H9 (cell line): ENCODE measurements at regions not wholly inside any gene's neighbourhood (a gene's known extent, or its start where the extent isn't known, plus 50 kb on each side); places are given as distances from the start of the nearest gene placed in this dataset.

ENCODE experiments used
- DNase-seq: peaks from one replicate; pipeline ENCODE4 v3.0.0-alpha.2; 2017
- H2AFZ ChIP-seq: one replicate; pipeline ENCODE4 v1.6.1; 2013; ENCODE audit warnings: mild to moderate bottlenecking, low read length, control low read depth, moderate library complexity
- H2AK5ac ChIP-seq: 2 replicates; pipeline ENCODE4 v1.6.1; 2013; ENCODE audit warnings: low read length, control low read depth, mixed read lengths; ENCODE audit not compliant: insufficient read length
- H2BK120ac ChIP-seq: one replicate; pipeline ENCODE4 v1.6.1; 2013; ENCODE audit warnings: low read depth, mild to moderate bottlenecking, low read length, control low read depth, inconsistent platforms; ENCODE audit not compliant: poor library complexity, severe bottlenecking
- H2BK12ac ChIP-seq: 2 replicates; pipeline ENCODE4 v1.6.1; 2013; ENCODE audit warnings: low read length, control low read depth, mixed read lengths, low read depth; ENCODE audit not compliant: insufficient read length
- H2BK15ac ChIP-seq: 2 replicates; pipeline ENCODE4 v1.6.1; 2013; ENCODE audit warnings: low read depth, low read length, control low read depth
- H2BK20ac ChIP-seq: one replicate; pipeline ENCODE4 v1.6.1; 2013; ENCODE audit warnings: low read depth, mild to moderate bottlenecking, low read length, control low read depth, inconsistent platforms; ENCODE audit not compliant: poor library complexity, severe bottlenecking
- H2BK5ac ChIP-seq: 2 replicates; pipeline ENCODE4 v1.6.1; 2013; ENCODE audit warnings: low read length, control low read depth, mixed read lengths; ENCODE audit not compliant: insufficient read length
- H3K14ac ChIP-seq: 2 replicates; pipeline ENCODE4 v1.6.1; 2013; ENCODE audit warnings: low read length, control low read depth; ENCODE audit not compliant: insufficient read depth
- H3K18ac ChIP-seq: 2 replicates; pipeline ENCODE4 v1.6.1; 2013; ENCODE audit warnings: low read depth, mild to moderate bottlenecking, mixed read lengths, low read length, control low read depth; ENCODE audit not compliant: insufficient read length
- H3K23ac ChIP-seq: 2 replicates; pipeline ENCODE4 v1.6.1; 2013; ENCODE audit warnings: low read length, control low read depth, mixed read lengths, low read depth; ENCODE audit not compliant: insufficient read length
- H3K23me2 ChIP-seq: 2 replicates; pipeline ENCODE4 v1.6.1; 2013; ENCODE audit warnings: low read depth, mild to moderate bottlenecking, mixed read lengths, low read length, control low read depth; ENCODE audit not compliant: insufficient read length, poor library complexity, severe bottlenecking
- H3K27ac ChIP-seq: 2 replicates; pipeline ENCODE4 v1.5.1; 2013; ENCODE audit warnings: low read length, control low read depth, mixed read lengths, low read depth; ENCODE audit not compliant: insufficient read length
- H3K27me3 ChIP-seq: 2 replicates; pipeline ENCODE4 v1.6.1; 2013; ENCODE audit warnings: low read length, control low read depth, inconsistent platforms; ENCODE audit not compliant: insufficient read depth
- H3K4ac ChIP-seq: 2 replicates; pipeline ENCODE4 v1.6.1; 2013; ENCODE audit warnings: low read depth, mild to moderate bottlenecking, control low read depth, inconsistent platforms, low read length, moderate library complexity
- H3K4me1 ChIP-seq: 2 replicates; pipeline ENCODE4 v1.6.1; 2013; ENCODE audit warnings: low read length, control low read depth, inconsistent platforms; ENCODE audit not compliant: insufficient read depth
- H3K4me2 ChIP-seq: 2 replicates; pipeline ENCODE4 v1.6.1; 2013; ENCODE audit warnings: low read length, control low read depth, mixed read lengths; ENCODE audit not compliant: insufficient read length, insufficient read depth
- H3K56ac ChIP-seq: 2 replicates; pipeline ENCODE4 v1.6.1; 2013; ENCODE audit warnings: low read depth, mild to moderate bottlenecking, mixed read lengths, low read length, control low read depth; ENCODE audit not compliant: insufficient read length
- H3K79me1 ChIP-seq: 2 replicates; pipeline ENCODE4 v1.6.1; 2013; ENCODE audit warnings: low read depth, mild to moderate bottlenecking, moderate library complexity, low read length, control low read depth, inconsistent platforms; ENCODE audit not compliant: insufficient read depth, poor library complexity, severe bottlenecking
- H3K79me2 ChIP-seq: 2 replicates; pipeline ENCODE4 v1.6.1; 2013; ENCODE audit warnings: low read length, control low read depth, inconsistent platforms; ENCODE audit not compliant: insufficient read depth
- H3K9ac ChIP-seq: 2 replicates; pipeline ENCODE4 v1.6.1; 2013; ENCODE audit warnings: low read length, control low read depth, mixed read lengths; ENCODE audit not compliant: insufficient read length; ENCODE audit errors: extremely low read depth
- H3K9me3 ChIP-seq: one replicate; pipeline ENCODE4 v1.6.1; 2013; ENCODE audit warnings: low read depth, low read length, inconsistent platforms; ENCODE audit not compliant: control insufficient read depth
- H3T11ph ChIP-seq: one replicate; pipeline ENCODE4 v1.6.1; 2013; ENCODE audit warnings: mild to moderate bottlenecking, low read length, control low read depth, inconsistent platforms
- H4K20me1 ChIP-seq: one replicate; pipeline ENCODE4 v1.6.1; 2013; ENCODE audit not compliant: control insufficient read depth, insufficient read length, insufficient read depth
- H4K5ac ChIP-seq: 2 replicates; pipeline ENCODE4 v1.6.1; 2013; ENCODE audit warnings: low read depth, mild to moderate bottlenecking, mixed read lengths, low read length, control low read depth; ENCODE audit not compliant: insufficient read length
- H4K8ac ChIP-seq: replicated peaks from 2 replicates; pipeline ENCODE4 v1.6.1; 2013; ENCODE audit warnings: low read length, control low read depth, mixed read lengths, low read depth; ENCODE audit not compliant: insufficient read length
- H4K91ac ChIP-seq: 2 replicates; pipeline ENCODE4 v1.6.1; 2013; ENCODE audit warnings: low read depth, mild to moderate bottlenecking, moderate library complexity, mixed read lengths, low read length, control low read depth; ENCODE audit not compliant: insufficient read length
- H3K27ac Mint-ChIP-seq, 3 experiments: 2 replicates in 2 of 3; 3 replicates in 1 of 3; pipeline ENCODE4 v1.8.0; 2020 to 2021; ENCODE audit warnings: mixed read lengths in 3 of 3, mild to moderate bottlenecking in 1 of 3, moderate library complexity in 1 of 3
- H3K27me3 Mint-ChIP-seq: 2 replicates; pipeline ENCODE4 v1.8.0; 2021; ENCODE audit warnings: low read depth, mild to moderate bottlenecking, moderate library complexity, mixed read lengths
- H3K36me3 Mint-ChIP-seq, 3 experiments: 2 replicates in 2 of 3; 3 replicates in 1 of 3; pipeline ENCODE4 v1.8.0; 2020 to 2021; ENCODE audit warnings: low read depth in 3 of 3, mixed read lengths in 3 of 3; ENCODE audit not compliant: insufficient read depth in 1 of 3
- H3K4me1 Mint-ChIP-seq, 2 experiments: 2 replicates each; pipeline ENCODE4 v1.8.0; 2020; ENCODE audit warnings: mixed read lengths in 2 of 2
- H3K4me3 Mint-ChIP-seq, 2 experiments: 2 replicates in 1 of 2; 3 replicates in 1 of 2; pipeline ENCODE4 v1.8.0; 2020 to 2021; ENCODE audit warnings: mild to moderate bottlenecking in 2 of 2, mixed read lengths in 2 of 2, moderate library complexity in 1 of 2
- H3K9me3 Mint-ChIP-seq, 2 experiments: 2 replicates in 1 of 2; 3 replicates in 1 of 2; pipeline ENCODE4 v1.8.0; 2020; ENCODE audit warnings: mild to moderate bottlenecking in 2 of 2, mixed read lengths in 2 of 2, moderate library complexity in 1 of 2
- WGBS: extraction: QIAGEN DNeasy Blood & Tissue Kit; methylation state at CpG from one replicate; pipeline ENCODE4 v1.1.7; 2013; ENCODE audit warnings: missing lambda C conversion rate, low lambda C conversion rate, mixed read lengths; ENCODE audit not compliant: insufficient read length; ENCODE audit errors: extremely low coverage; 5-methylcytosine and 5-hydroxymethylcytosine counted together
- TF ChIP-seq, protein P1 (sequence below): fragments of 200-600 bp; sonication (generic); conservative IDR thresholded peaks from 3 replicates; pipeline ENCODE4 v1.8.0; 2021; ENCODE audit warnings: antibody characterized with exemption, mild to moderate bottlenecking

DNA sequence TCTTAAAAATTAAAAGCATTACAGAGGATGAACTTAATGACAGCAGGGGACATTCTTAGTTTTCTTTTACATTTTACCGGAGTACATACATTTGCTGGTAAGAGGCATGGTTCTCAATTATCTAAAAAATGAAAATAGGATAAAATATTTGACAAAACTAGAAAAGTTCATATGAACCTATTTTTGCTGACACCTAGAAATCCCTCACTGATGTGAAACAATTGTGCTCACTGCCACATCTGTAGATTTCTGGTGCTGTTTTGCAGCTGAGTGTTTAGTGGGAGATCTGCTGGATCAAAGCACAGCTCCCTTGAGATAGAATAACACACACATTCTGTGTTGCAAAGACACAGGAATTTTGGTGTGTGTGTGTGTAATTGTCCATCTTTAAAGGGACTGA lies 392.9 kb upstream of the B3GALT2 start:
- Histone ChIP-seq H2AK5ac (no peak overlapping the region), H4K91ac (no peak overlapping the region), H3K9me3 (no peaks in the 10 kb centered on the region), H4K20me1 (no peaks in the 10 kb centered on the region), H3T11ph (no peak overlapping the region), H2BK5ac (no peak overlapping the region), H3K4me1 (no peaks in the 10 kb centered on the region), H3K23me2 (no peaks in the 10 kb centered on the region), H3K27ac (no peak overlapping the region), H3K23ac (no peak overlapping the region), H4K8ac (no peak overlapping the region), H2BK20ac (no peak overlapping the region), H2AFZ (no peak overlapping the region), H3K4ac (no peak overlapping the region), H3K79me1 (no peaks in the 10 kb centered on the region), H2BK15ac (no peak overlapping the region), H3K9ac (no peak overlapping the region), H3K56ac (no peak overlapping the region), H2BK12ac (no peak overlapping the region), H3K79me2 (no peaks in the 10 kb centered on the region), H2BK120ac (no peak overlapping the region), H3K14ac (no peak overlapping the region), H4K5ac (no peak overlapping the region), H3K4me2 (no peak overlapping the region), H3K27me3 (no peaks in the 10 kb centered on the region), H3K18ac (no peak overlapping the region)
- TF ChIP-seq, protein P1, sequence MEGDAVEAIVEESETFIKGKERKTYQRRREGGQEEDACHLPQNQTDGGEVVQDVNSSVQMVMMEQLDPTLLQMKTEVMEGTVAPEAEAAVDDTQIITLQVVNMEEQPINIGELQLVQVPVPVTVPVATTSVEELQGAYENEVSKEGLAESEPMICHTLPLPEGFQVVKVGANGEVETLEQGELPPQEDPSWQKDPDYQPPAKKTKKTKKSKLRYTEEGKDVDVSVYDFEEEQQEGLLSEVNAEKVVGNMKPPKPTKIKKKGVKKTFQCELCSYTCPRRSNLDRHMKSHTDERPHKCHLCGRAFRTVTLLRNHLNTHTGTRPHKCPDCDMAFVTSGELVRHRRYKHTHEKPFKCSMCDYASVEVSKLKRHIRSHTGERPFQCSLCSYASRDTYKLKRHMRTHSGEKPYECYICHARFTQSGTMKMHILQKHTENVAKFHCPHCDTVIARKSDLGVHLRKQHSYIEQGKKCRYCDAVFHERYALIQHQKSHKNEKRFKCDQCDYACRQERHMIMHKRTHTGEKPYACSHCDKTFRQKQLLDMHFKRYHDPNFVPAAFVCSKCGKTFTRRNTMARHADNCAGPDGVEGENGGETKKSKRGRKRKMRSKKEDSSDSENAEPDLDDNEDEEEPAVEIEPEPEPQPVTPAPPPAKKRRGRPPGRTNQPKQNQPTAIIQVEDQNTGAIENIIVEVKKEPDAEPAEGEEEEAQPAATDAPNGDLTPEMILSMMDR: no peak
- Mint-ChIP-seq H3K4me1 (no peaks in the 10 kb centered on the region; a peak in 1 of 4 replicates), H3K4me3 (no peak overlapping the region), H3K9me3 (peaks cover 0 to 2% of the 10 kb centered on the region in 2 experiments; a peak in 1 of 5 replicates), H3K27me3 (no peaks in the 10 kb centered on the region), H3K36me3 (no peaks in the 10 kb centered on the region; a peak in 1 of 7 replicates), H3K27ac (no peak overlapping the region)
- WGBS: no CpG with 5 or more reads among the region's 1 CpG
- DNase-seq: no peak
